Progenitor cell of endocrine pancreas (in vitro differentiated cells): ENCODE measurements at regions not wholly inside any gene's neighbourhood (a gene's known extent, or its start where the extent isn't known, plus 50 kb on each side); places are given as distances from the start of the nearest gene placed in this dataset.
"Not testable (repeated sequence)": the region's sequence is repeated elsewhere in the genome, so short reads cannot be mapped to it uniquely, and the experiment has no call there.

Experiments used
- DNase-seq: peaks from one replicate; pipeline ENCODE4 v3.0.0; 2021; ENCODE audit warnings: low spot score; ENCODE audit not compliant: unreplicated experiment
- H3K27ac Mint-ChIP-seq: 2 replicates; pipeline ENCODE4 v1.8.0; 2021; ENCODE audit warnings: mild to moderate bottlenecking, moderate library complexity, mixed read lengths
- H3K27me3 Mint-ChIP-seq: 2 replicates; pipeline ENCODE4 v1.8.0; 2021; ENCODE audit warnings: mixed read lengths
- H3K36me3 Mint-ChIP-seq: 2 replicates; pipeline ENCODE4 v1.8.0; 2022; ENCODE audit warnings: mixed read lengths; ENCODE audit not compliant: insufficient read depth
- H3K4me1 Mint-ChIP-seq: 2 replicates; pipeline ENCODE4 v1.8.0; 2021; ENCODE audit warnings: low read depth, mixed read lengths
- H3K4me3 Mint-ChIP-seq: 2 replicates; pipeline ENCODE4 v1.8.0; 2021; ENCODE audit warnings: low read depth, mild to moderate bottlenecking, moderate library complexity, mixed read lengths
- H3K9me3 Mint-ChIP-seq: 2 replicates; pipeline ENCODE4 v1.8.0; 2021; ENCODE audit warnings: low read depth, mixed read lengths
- TF ChIP-seq, protein P1 (sequence below): fragments of 200-600 bp; sonication (generic); IDR thresholded peaks from one replicate; pipeline ENCODE4 v1.5.0; 2021; ENCODE audit warnings: antibody characterized with exemption, mild to moderate bottlenecking; ENCODE audit not compliant: unreplicated experiment

DNA sequence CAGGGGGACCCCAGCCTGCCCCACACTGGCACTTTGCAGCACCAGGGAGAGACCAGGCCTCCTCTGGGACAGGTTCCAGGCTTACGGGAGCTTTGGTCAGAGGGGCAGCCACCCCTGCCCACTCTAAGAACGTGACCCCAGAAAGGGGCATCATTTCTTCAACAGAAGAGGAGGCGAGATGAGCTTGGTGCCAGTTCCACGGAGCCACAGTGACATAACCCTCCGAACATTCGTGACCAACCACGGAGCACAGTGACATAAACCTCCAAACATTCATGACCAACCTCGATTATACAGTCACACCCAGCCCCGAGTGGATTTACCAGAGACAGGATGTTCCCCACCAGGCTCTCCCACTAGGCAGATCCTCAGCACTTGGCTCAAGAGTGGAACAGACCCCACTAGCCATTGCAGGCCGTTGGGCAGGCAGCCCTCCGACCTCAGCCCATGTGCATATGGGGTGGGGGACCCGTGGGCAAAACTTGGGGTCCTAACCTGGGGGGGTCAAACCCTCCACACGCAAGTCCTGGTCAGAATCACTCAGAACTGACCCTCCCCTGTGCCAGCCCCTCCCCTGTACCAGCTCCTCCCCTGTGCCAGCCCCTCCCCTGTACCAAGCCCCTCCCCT is 112.9 kb downstream of the METRNL start:
- Mint-ChIP-seq H3K9me3 (peaks cover 3% of the 10 kb centered on the region), H3K4me3 (no peak overlapping the region), H3K36me3 (no peaks in the 10 kb centered on the region), H3K4me1 (peaks cover 13% of the 10 kb centered on the region), H3K27ac (no peak overlapping the region), H3K27me3 (no peaks in the 10 kb centered on the region)
- no peak for DNase-seq
- TF ChIP-seq, protein P1, sequence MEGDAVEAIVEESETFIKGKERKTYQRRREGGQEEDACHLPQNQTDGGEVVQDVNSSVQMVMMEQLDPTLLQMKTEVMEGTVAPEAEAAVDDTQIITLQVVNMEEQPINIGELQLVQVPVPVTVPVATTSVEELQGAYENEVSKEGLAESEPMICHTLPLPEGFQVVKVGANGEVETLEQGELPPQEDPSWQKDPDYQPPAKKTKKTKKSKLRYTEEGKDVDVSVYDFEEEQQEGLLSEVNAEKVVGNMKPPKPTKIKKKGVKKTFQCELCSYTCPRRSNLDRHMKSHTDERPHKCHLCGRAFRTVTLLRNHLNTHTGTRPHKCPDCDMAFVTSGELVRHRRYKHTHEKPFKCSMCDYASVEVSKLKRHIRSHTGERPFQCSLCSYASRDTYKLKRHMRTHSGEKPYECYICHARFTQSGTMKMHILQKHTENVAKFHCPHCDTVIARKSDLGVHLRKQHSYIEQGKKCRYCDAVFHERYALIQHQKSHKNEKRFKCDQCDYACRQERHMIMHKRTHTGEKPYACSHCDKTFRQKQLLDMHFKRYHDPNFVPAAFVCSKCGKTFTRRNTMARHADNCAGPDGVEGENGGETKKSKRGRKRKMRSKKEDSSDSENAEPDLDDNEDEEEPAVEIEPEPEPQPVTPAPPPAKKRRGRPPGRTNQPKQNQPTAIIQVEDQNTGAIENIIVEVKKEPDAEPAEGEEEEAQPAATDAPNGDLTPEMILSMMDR, result no peak

DNA sequence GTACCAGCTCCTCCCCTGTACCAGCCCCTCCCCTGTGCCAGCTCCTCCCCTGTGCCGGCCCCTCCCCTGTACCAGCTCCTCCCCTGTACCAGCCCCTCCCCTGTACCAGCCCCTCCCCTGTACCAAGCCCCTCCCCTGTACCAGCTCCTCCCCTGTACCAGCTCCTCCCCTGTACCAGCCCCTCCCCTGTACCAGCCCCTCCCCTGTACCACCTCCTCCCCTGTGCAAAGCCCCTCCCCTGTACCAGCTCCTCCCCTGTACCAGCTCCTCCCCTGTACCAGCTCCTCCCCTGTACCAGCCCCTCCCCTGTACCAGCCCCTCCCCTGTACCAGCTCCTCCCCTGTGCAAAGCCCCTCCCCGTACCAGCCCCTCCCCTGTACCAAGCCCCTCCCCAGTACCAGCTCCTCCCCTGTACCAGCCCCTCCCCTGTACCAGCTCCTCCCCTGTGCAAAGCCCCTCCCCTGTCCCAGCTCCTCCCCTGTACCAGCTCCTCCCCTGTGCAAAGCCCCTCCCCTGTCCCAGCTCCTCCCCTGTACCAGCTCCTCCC is 113.5 kb downstream of the METRNL start:
- H3K4me3 Mint-ChIP-seq, H3K27me3 Mint-ChIP-seq, DNase-seq, H3K9me3 Mint-ChIP-seq, H3K36me3 Mint-ChIP-seq, H3K27ac Mint-ChIP-seq: not testable (repeated sequence)
- H3K4me1 Mint-ChIP-seq, result peaks cover 13% of the 10 kb centered on the region

DNA sequence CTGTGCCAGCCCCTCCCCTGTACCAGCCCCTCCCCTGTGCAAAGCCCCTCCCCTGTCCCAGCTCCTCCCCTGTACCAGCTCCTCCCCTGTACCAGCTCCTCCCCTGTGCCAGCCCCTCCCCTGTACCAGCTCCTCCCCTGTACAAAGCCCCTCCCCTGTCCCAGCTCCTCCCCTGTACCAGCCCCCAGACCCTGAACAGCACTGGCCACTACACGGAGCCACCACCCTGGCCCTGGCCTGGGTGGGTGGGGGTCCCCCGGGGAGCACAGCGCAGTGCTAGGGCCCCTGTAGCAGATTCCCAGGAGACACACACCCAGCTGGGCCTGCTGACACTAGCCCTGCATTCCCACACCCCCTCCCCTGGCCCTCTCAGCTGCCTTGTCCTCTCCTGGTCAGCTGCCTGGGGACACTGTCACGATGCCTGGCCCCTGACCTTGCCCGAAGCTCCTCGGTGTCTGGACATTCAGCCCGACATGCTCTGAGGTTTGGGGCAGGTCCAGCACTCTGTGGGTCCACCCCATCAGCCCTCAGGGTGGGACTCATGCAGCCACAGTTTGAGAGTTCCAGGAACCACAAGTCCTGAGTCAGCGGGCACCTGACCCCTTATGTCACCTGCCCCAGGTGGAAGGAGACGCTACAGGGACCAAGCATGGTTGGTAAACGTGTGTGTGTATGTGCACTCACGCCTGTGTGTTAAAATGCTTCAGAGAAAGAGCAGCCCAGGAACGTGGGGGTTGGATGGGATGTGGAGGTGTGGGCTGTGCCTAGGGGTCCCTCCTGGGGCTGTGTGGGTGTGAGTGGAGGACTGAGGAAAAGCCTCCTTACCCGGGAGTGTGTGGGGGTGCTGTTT is 114.2 kb downstream of the METRNL start:
- no peak overlapping the region for H3K4me3 Mint-ChIP-seq
- no peaks in the 10 kb centered on the region for H3K27me3 Mint-ChIP-seq
- DNase-seq, result no peak
- no peaks in the 10 kb centered on the region for H3K36me3 Mint-ChIP-seq
- TF ChIP-seq, protein P1, result no peak
- no peaks in the 10 kb centered on the region for H3K9me3 Mint-ChIP-seq
- H3K27ac Mint-ChIP-seq, result no peak overlapping the region
- H3K4me1 Mint-ChIP-seq, result peaks cover 13% of the 10 kb centered on the region

DNA sequence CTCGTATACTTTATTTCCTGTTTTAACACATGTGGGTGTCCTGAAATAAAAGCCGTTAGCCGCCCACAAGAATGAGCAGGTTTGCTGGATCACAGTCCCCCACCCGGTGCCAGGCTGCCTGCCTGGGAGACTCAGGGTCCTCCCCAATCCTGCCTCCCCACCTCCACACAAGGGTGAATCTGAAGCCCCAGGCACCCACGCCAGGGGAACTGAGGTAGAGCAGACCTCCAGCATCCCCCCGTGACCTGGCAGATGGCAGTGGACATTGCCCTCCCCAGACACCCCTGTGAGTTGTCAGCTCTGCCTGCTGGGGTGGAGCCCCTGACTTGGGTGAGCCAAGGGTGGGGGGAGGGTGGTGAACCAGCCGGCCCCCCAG is 114.8 kb downstream of the METRNL start:
- H3K27me3 Mint-ChIP-seq, result no peaks in the 10 kb centered on the region
- H3K4me3 Mint-ChIP-seq, result no peak overlapping the region
- DNase-seq, result no peak
- no peaks in the 10 kb centered on the region for H3K9me3 Mint-ChIP-seq
- peaks cover 11% of the 10 kb centered on the region for H3K4me1 Mint-ChIP-seq
- TF ChIP-seq, protein P1, result no peak
- H3K27ac Mint-ChIP-seq, result no peak overlapping the region
- no peaks in the 10 kb centered on the region for H3K36me3 Mint-ChIP-seq

DNA sequence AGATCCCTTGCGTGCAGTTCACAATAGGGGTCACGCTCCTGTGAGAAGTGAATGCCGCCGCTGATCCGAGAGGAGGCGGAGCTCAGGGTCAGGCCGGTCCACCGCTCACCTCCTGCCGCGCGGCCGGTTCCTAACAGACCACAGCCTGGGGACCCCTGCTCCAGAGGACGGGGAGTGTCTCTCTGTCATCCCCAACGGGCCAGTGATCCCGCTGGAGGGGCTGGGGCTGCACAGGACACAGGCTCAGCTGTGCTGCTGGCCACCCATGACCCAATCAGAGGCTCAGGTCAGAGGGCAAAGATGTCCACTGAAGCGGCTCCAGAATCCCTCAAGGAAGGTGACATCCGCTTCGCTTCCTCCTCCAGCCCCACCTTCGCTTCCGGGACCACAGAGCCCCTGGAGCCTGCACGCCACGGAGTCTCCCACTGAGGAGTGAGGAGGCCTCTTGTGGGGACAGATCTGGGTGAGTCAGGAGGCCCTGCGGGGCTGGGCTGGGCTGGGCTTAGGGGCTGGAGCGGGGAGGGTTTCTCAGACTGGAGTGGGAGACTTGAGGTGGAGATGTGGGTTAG is 115.4 kb downstream of the METRNL start:
- Mint-ChIP-seq H3K27me3 (no peaks in the 10 kb centered on the region), H3K9me3 (no peaks in the 10 kb centered on the region), H3K4me1 (peaks cover 6% of the 10 kb centered on the region), H3K27ac (no peak overlapping the region), H3K4me3 (no peak overlapping the region), H3K36me3 (no peaks in the 10 kb centered on the region)
- no peak for DNase-seq
- TF ChIP-seq, protein P1, result no peak
